GM12892 (cell line): ENCODE measurements at regions not wholly inside any gene's neighbourhood (a gene's known extent, or its start where the extent isn't known, plus 50 kb on each side); places are given as distances from the start of the nearest gene placed in this dataset.

ENCODE experiments used
- POLR2A ChIP-seq: IDR thresholded peaks from 2 replicates; pipeline ENCODE4 v1.6.1; 2011; ENCODE audit warnings: low read depth, low read length, control low read depth
- POLR2AphosphoS5 ChIP-seq: IDR thresholded peaks from 2 replicates; pipeline ENCODE4 v1.6.1; 2011; ENCODE audit warnings: low read depth, low read length, control low read depth
- TAF1 ChIP-seq: IDR thresholded peaks from 2 replicates; pipeline ENCODE4 v1.6.1; 2011; ENCODE audit warnings: low read depth, mild to moderate bottlenecking, control low read depth, low read length, borderline replicate concordance

DNA sequence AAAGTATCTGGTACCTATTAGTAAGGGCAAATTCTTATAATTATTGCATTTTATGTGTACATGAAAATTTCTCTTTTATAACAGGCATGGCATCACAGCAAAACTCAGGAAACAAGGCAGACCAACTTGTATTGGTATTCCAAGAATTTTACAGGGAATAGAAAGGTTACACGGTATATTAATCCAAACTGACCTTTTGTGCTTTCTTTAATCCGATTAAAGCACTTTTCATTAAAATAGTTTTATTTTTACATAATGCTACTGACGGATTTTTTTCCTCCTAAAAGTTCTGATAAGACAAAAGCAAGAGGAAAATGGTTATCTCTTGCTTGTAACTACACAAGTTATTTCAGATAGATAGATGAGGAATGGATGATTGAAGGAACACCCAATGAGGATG is 137.0 kb upstream of the SLCO3A1 start:
- TF ChIP-seq POLR2A: no peak
- no peak for TF ChIP-seq POLR2AphosphoS5
- TF ChIP-seq TAF1: no peak
